ENCODE measurements at regions not wholly inside any gene's neighbourhood (a gene's known extent, or its start where the extent isn't known, plus 50 kb on each side); places are given as distances from the start of the nearest gene placed in this dataset.

- in situ Hi-C loops (cut with HindIII; ENCODE audit: low sequenced_read_pairs), result no loop called here
- H3K4me3 ChIP-seq (ENCODE audit: low read depth, low read length), result no peak overlapping the region
- DNase-seq (ENCODE audit: low read depth, low spot score), result peak; percentile 63
- no peak for TF ChIP-seq CTCF (IDR thresholded peaks at IDR 0.05; ENCODE audit: low read depth, low read length)
Measured at GRCh38 chrX:68995780-68996551, 167.1 kb downstream of the EFNB1 start.

- DNase-seq (ENCODE audit: low read depth, low spot score), result no peak
- in situ Hi-C loops (cut with HindIII; ENCODE audit: low sequenced_read_pairs), result no loop called here
- TF ChIP-seq CTCF (IDR thresholded peaks at IDR 0.05; ENCODE audit: low read depth, low read length), result no peak
- H3K4me3 ChIP-seq (ENCODE audit: low read depth, low read length), result no peak overlapping the region
Measured at GRCh38 chrX:68995386-68995779, 166.6 kb downstream of the EFNB1 start.

GRCh38 chrX:68994891-68995255, 166.1 kb downstream of the EFNB1 start:
- TF ChIP-seq CTCF (IDR thresholded peaks at IDR 0.05; ENCODE audit: low read depth, low read length), result no peak
- in situ Hi-C loops (cut with HindIII; ENCODE audit: low sequenced_read_pairs), result no loop called here
- H3K4me3 ChIP-seq (ENCODE audit: low read depth, low read length), result no peak overlapping the region
- no peak for DNase-seq (ENCODE audit: low read depth, low spot score)

GRCh38 chrX:68994135-68994890, 165.5 kb downstream of the EFNB1 start:
- in situ Hi-C loops (cut with HindIII; ENCODE audit: low sequenced_read_pairs), result no loop called here
- TF ChIP-seq CTCF (IDR thresholded peaks at IDR 0.05; ENCODE audit: low read depth, low read length), result no peak
- H3K4me3 ChIP-seq (ENCODE audit: low read depth, low read length), result no peak overlapping the region
- no peak for DNase-seq (ENCODE audit: low read depth, low spot score)

GRCh38 chrX:68992821-68993397, 164.1 kb downstream of the EFNB1 start:
- no peak for TF ChIP-seq CTCF (IDR thresholded peaks at IDR 0.05; ENCODE audit: low read depth, low read length)
- in situ Hi-C loops (cut with HindIII; ENCODE audit: low sequenced_read_pairs), result no loop called here
- DNase-seq (ENCODE audit: low read depth, low spot score), result no peak

GRCh38 chrX:68991691-68992345, 163.0 kb downstream of the EFNB1 start:
- in situ Hi-C loops (cut with HindIII; ENCODE audit: low sequenced_read_pairs), result no loop called here
- no peak overlapping the region for H3K4me3 ChIP-seq (ENCODE audit: low read depth, low read length)
- TF ChIP-seq CTCF (IDR thresholded peaks at IDR 0.05; ENCODE audit: low read depth, low read length), result no peak
- DNase-seq (ENCODE audit: low read depth, low spot score), result no peak

More at GRCh38 chrX:68992821-68993397, 164.1 kb downstream of the EFNB1 start:
- H3K4me3 ChIP-seq (ENCODE audit: low read depth, low read length), result no peak overlapping the region

All from astrocyte of the spinal cord (primary cell).